PC-3 (cell line): ENCODE measurements at regions not wholly inside any gene's neighbourhood (a gene's known extent, or its start where the extent isn't known, plus 50 kb on each side); places are given as distances from the start of the nearest gene placed in this dataset.

Experiments
- ATAC-seq: fragments of 200-7000 bp; cut with Tn5 transposase; 2 replicates; pipeline ENCODE4 v1.9.1; 2020; ENCODE audit warnings: mild to moderate bottlenecking, moderate library complexity
- BruUV-seq: library from RNA; stranded (reverse); fragments of 400-500 nt; replicated peaks from 2 replicates; lab custom pipeline; 2021; lab: Mats Ljungman, UMichigan
- CTCF ChIA-PET: fragments of 300-600 bp; sonication (Branson Sonifier 250); formaldehyde crosslinking; loops from one replicate; lab custom pipeline; 2022; ENCODE audit warnings: antibody characterized with exemption; lab: Charles Lee
- POLR2A ChIA-PET: fragments of 300-600 bp; sonication (Branson Sonifier 250); formaldehyde crosslinking; loops from one replicate; lab custom pipeline; 2022; ENCODE audit warnings: antibody characterized with exemption; ENCODE audit not compliant: unreplicated experiment; lab: Charles Lee
- DNase-seq: peaks from one replicate; pipeline ENCODE4 v3.0.0-alpha.2; 2015
- H2AFZ ChIP-seq: fragments of 300-600 bp; sonication (generic); 2 replicates; pipeline ENCODE4 v1.6.0; 2016; ENCODE audit warnings: antibody characterized with exemption, low read length
- H3F3A ChIP-seq: fragments of 300-600 bp; sonication (generic); one replicate; pipeline ENCODE4 v1.6.0; 2017; ENCODE audit warnings: antibody characterized with exemption, low read length, control low read depth, mild to moderate bottlenecking; ENCODE audit not compliant: unreplicated experiment
- H3K27ac ChIP-seq: fragments of 300-600 bp; sonication (generic); 2 replicates; pipeline ENCODE4 v1.5.1; 2016; ENCODE audit warnings: mild to moderate bottlenecking, low read length
- H3K27me3 ChIP-seq: fragments of 300-600 bp; sonication (generic); 2 replicates; pipeline ENCODE4 v1.6.1; 2016; ENCODE audit warnings: low read length, mixed read lengths
- H3K36me3 ChIP-seq: fragments of 300-600 bp; sonication (generic); 2 replicates; pipeline ENCODE4 v1.6.1; 2016; ENCODE audit warnings: low read depth, mixed run types, low read length, mixed read lengths
- H3K4me1 ChIP-seq: fragments of 300-600 bp; sonication (generic); 2 replicates; pipeline ENCODE4 v1.5.1; 2016; ENCODE audit warnings: low read length; ENCODE audit not compliant: insufficient read depth
- H3K4me2 ChIP-seq: fragments of 300-600 bp; sonication (generic); 2 replicates; pipeline ENCODE4 v1.6.0; 2016; ENCODE audit warnings: low read length
- H3K4me3 ChIP-seq: fragments of 300-600 bp; sonication (generic); 2 replicates; pipeline ENCODE4 v1.5.1; 2016; ENCODE audit warnings: mild to moderate bottlenecking, low read length, mixed read lengths
- H3K79me2 ChIP-seq: fragments of 300-600 bp; sonication (generic); 2 replicates; pipeline ENCODE4 v1.6.1; 2017; ENCODE audit warnings: low read length, mixed read lengths
- H3K9ac ChIP-seq: fragments of 300-600 bp; sonication (generic); 2 replicates; pipeline ENCODE4 v1.6.0; 2016; ENCODE audit warnings: mild to moderate bottlenecking, low read length
- H3K9me2 ChIP-seq: fragments of 300-600 bp; sonication (generic); replicated peaks from 2 replicates; pipeline ENCODE4 v1.6.1; 2016; ENCODE audit warnings: mixed run types, low read length, mixed read lengths
- H3K9me3 ChIP-seq: fragments of 300-600 bp; sonication (generic); 2 replicates; pipeline ENCODE4 v1.6.1; 2016; ENCODE audit warnings: low read length, mixed read lengths
- H4K20me1 ChIP-seq: fragments of 300-600 bp; sonication (generic); 2 replicates; pipeline ENCODE4 v1.6.1; 2016; ENCODE audit warnings: low read length, mixed read lengths
- CTCF ChIP-seq: fragments of 300-600 bp; sonication (generic); conservative IDR thresholded peaks from 2 replicates; pipeline ENCODE4 v1.5.1; 2017; ENCODE audit warnings: antibody characterized with exemption, low read depth, mild to moderate bottlenecking, low read length
- EZH2 ChIP-seq: fragments of 300-600 bp; sonication (generic); IDR thresholded peaks from one replicate; pipeline ENCODE4 v1.6.1; 2017; ENCODE audit warnings: antibody characterized with exemption, mild to moderate bottlenecking, low read length; ENCODE audit not compliant: unreplicated experiment
- EZH2phosphoT487 ChIP-seq: fragments of 300-600 bp; sonication (generic); IDR thresholded peaks from 2 replicates; pipeline ENCODE4 v1.6.1; 2018; ENCODE audit warnings: mild to moderate bottlenecking, antibody characterized with exemption, low read length, borderline replicate concordance
- intact Hi-C: fragments of 100-400 bp; cut with micrococcal nuclease; formaldehyde crosslinking; loops from 2 replicates; pipeline ENCODE4 v1.9.0; 2023

GRCh38 chr12:40436564-40436963 lies 211.8 kb downstream of the LRRK2 start:
- H4K20me1 ChIP-seq = no peaks in the 10 kb centered on the region
- no peak overlapping the region for H2AFZ ChIP-seq
- no peaks in the 10 kb centered on the region for H3K79me2 ChIP-seq
- peaks cover 12% of the 10 kb centered on the region for H3K27me3 ChIP-seq
- intact Hi-C loops = no loop called here
- no peak overlapping the region for H3K9ac ChIP-seq
- DNase-seq (no peak), ATAC-seq (no peak)
- POLR2A ChIA-PET = no interaction called here
- no peaks in the 10 kb centered on the region for H3K9me2 ChIP-seq
- H3K9me3 ChIP-seq = no peaks in the 10 kb centered on the region
- no peak overlapping the region for H3K4me3 ChIP-seq
- CTCF ChIA-PET = no interaction called here
- BruUV-seq = no TSS peak
- no peaks in the 10 kb centered on the region for H3K4me1 ChIP-seq
- H3K36me3 ChIP-seq = no peaks in the 10 kb centered on the region
- no peaks in the 10 kb centered on the region for H3F3A ChIP-seq
- no peak for TF ChIP-seq EZH2
- no peak overlapping the region for H3K27ac ChIP-seq
- no peak overlapping the region for H3K4me2 ChIP-seq

- Histone ChIP-seq H3K4me2 (no peak overlapping the region), H3K79me2 (no peaks in the 10 kb centered on the region), H3K27ac (no peak overlapping the region), H2AFZ (no peak overlapping the region), H3K36me3 (no peaks in the 10 kb centered on the region), H3K9ac (no peak overlapping the region), H3K9me3 (no peaks in the 10 kb centered on the region), H3K4me1 (no peaks in the 10 kb centered on the region), H3K27me3 (peaks cover 35% of the 10 kb centered on the region; the same call in 1 of the 2 replicates), H3F3A (no peaks in the 10 kb centered on the region), H3K4me3 (no peak overlapping the region), H3K9me2 (no peaks in the 10 kb centered on the region), H4K20me1 (no peaks in the 10 kb centered on the region)
- no peak for ATAC-seq
- intact Hi-C loops = no loop called here
- TF ChIP-seq EZH2phosphoT487 = no peak
- no peak for TF ChIP-seq CTCF
- TF ChIP-seq EZH2 = no peak
- DNase-seq = peak; percentile 16
- BruUV-seq = no TSS peak
- ChIA-PET POLR2A (no interaction called here), CTCF (no interaction called here)
Measured at GRCh38 chr12:40439771-40440492, 215.1 kb downstream of the LRRK2 start.

GRCh38 chr12:40444174-40444573 lies 219.4 kb downstream of the LRRK2 start:
- no peaks in the 10 kb centered on the region for H3K9me2 ChIP-seq
- H3K36me3 ChIP-seq = no peaks in the 10 kb centered on the region
- H3K4me1 ChIP-seq = no peaks in the 10 kb centered on the region
- H3K79me2 ChIP-seq = no peaks in the 10 kb centered on the region
- no peak overlapping the region for H3K27ac ChIP-seq
- H3K4me2 ChIP-seq = no peak overlapping the region
- H3F3A ChIP-seq = no peaks in the 10 kb centered on the region
- H3K27me3 ChIP-seq = peaks cover 32% of the 10 kb centered on the region; the same call in 1 of the 2 replicates
- ATAC-seq = no peak
- POLR2A ChIA-PET = no interaction called here
- H3K9me3 ChIP-seq = no peaks in the 10 kb centered on the region
- TF ChIP-seq EZH2phosphoT487 (no peak), CTCF (no peak), EZH2 (no peak)
- H2AFZ ChIP-seq = no peak overlapping the region
- no peak for DNase-seq
- CTCF ChIA-PET = no interaction called here
- no peak overlapping the region for H3K4me3 ChIP-seq
- no peak overlapping the region for H3K9ac ChIP-seq
- no TSS peak for BruUV-seq
- no peaks in the 10 kb centered on the region for H4K20me1 ChIP-seq
- intact Hi-C loops = no loop called here
